Upper lobe of left lung (tissue), 4 donors: ENCODE measurements at regions not wholly inside any gene's neighbourhood (a gene's known extent, or its start where the extent isn't known, plus 50 kb on each side); places are given as distances from the start of the nearest gene placed in this dataset.

Source experiments
- EP300 ChIP-seq, 4 donors: sonication (generic); formaldehyde crosslinking; IDR thresholded peaks; one replicate each; pipeline ENCODE4 v1.5.1; 2017; ENCODE audit warnings: antibody characterized with exemption in 4 of 4, control low read depth in 2 of 4
- POLR2A ChIP-seq, 4 donors: fragments of 450-650 bp; IDR thresholded peaks; one replicate each; pipeline ENCODE4 v1.5.1; 2016 to 2017; ENCODE audit warnings: antibody characterized with exemption in 4 of 4, mild to moderate bottlenecking in 2 of 4
- POLR2AphosphoS5 ChIP-seq, 2 donors: sonication (generic); formaldehyde crosslinking; IDR thresholded peaks; one replicate each; pipeline ENCODE4 v1.5.1; 2017; ENCODE audit warnings: antibody characterized with exemption in 2 of 2
- TF ChIP-seq, protein P1 (sequence below), 6 experiments: fragments of 450-650 bp in 4 of 6; fragments of 200-600 bp in 2 of 6; sonication (generic) in 2 of 6; IDR thresholded peaks; one replicate each; pipeline ENCODE4 v1.5.1; 2016 to 2019; ENCODE audit warnings: antibody characterized with exemption in 6 of 6

DNA sequence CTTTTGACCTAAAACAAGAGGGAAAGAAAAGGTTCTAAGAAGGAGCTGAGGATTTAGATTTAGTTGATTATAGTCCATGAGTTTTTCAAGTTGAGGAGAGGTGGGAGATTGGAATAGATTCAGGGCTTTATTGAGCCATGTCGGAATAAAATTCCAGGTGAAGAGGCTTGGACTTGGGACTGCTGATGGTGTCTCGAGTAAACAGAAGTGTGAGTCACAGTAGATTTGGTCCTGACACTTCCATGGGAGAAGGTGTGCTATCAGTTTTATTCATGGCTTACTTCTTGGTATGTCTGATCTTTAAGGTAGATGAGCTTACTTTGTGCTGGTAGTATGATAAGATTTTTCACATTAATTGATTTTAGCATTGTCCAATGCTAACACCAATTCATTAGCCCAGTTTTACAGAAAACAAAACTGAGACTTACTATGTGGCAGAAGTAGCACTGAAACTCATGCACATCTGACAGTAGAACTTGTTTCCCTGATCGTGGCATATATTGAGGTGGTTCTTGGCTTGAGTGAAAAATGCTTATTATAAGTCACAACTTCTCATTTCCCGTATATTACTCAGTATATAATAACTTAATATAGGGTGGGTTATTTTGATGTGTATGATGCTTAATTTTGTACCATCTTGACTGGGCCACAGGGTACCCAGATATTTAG is 172.4 kb upstream of the IGF1 start:
- TF ChIP-seq, protein P1, sequence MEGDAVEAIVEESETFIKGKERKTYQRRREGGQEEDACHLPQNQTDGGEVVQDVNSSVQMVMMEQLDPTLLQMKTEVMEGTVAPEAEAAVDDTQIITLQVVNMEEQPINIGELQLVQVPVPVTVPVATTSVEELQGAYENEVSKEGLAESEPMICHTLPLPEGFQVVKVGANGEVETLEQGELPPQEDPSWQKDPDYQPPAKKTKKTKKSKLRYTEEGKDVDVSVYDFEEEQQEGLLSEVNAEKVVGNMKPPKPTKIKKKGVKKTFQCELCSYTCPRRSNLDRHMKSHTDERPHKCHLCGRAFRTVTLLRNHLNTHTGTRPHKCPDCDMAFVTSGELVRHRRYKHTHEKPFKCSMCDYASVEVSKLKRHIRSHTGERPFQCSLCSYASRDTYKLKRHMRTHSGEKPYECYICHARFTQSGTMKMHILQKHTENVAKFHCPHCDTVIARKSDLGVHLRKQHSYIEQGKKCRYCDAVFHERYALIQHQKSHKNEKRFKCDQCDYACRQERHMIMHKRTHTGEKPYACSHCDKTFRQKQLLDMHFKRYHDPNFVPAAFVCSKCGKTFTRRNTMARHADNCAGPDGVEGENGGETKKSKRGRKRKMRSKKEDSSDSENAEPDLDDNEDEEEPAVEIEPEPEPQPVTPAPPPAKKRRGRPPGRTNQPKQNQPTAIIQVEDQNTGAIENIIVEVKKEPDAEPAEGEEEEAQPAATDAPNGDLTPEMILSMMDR (IDR thresholded peaks at IDR 0.05), result no peak
- TF ChIP-seq POLR2AphosphoS5 (IDR thresholded peaks at IDR 0.05) (no peak), POLR2A (IDR thresholded peaks at IDR 0.05) (no peak), EP300 (IDR thresholded peaks at IDR 0.05) (no peak)
